SK-N-MC (cell line): ENCODE measurements at regions not wholly inside any gene's neighbourhood (a gene's known extent, or its start where the extent isn't known, plus 50 kb on each side); places are given as distances from the start of the nearest gene placed in this dataset.

Source experiments
- DNase-seq: peaks from one replicate; pipeline ENCODE4 v3.0.0-alpha.2; 2011; ENCODE audit warnings: low read depth, low spot score
- H3K27ac ChIP-seq: fragments of 200-600 bp; sonication (generic); 2 replicates; pipeline ENCODE4 v1.5.1; 2016; ENCODE audit warnings: mixed run types
- H3K36me3 ChIP-seq: fragments of 200-600 bp; sonication (generic); 2 replicates; pipeline ENCODE4 v1.6.1; 2017; ENCODE audit warnings: antibody characterized with exemption, low read length, mixed read lengths; ENCODE audit not compliant: insufficient read depth
- H3K4me3 ChIP-seq: fragments of 200-600 bp; sonication (generic); 2 replicates; pipeline ENCODE4 v1.5.1; 2016
- H3K9ac ChIP-seq: fragments of 200-600 bp; sonication (generic); 2 replicates; pipeline ENCODE4 v1.8.0; 2017; ENCODE audit warnings: mixed run types, mixed read lengths; ENCODE audit not compliant: insufficient read length
- H3K9me3 ChIP-seq: fragments of 200-600 bp; sonication (generic); 2 replicates; pipeline ENCODE4 v1.6.1; 2017; ENCODE audit warnings: low read depth, mild to moderate bottlenecking, antibody characterized with exemption, low read length, moderate library complexity, mixed read lengths
- EZH2 ChIP-seq: fragments of 200-600 bp; sonication (generic); IDR thresholded peaks from one replicate; pipeline ENCODE4 v1.6.1; 2017; ENCODE audit warnings: antibody characterized with exemption
- FOXP2 ChIP-seq: optimal IDR thresholded peaks from 2 replicates; pipeline ENCODE3; 2011; ENCODE audit warnings: mild to moderate bottlenecking, moderate library complexity; ENCODE audit not compliant: insufficient read depth; ENCODE audit errors: extremely low read length, control extremely low read depth
- POLR2AphosphoS5 ChIP-seq: IDR thresholded peaks from 2 replicates; pipeline ENCODE4 v1.6.1; 2012; ENCODE audit warnings: mild to moderate bottlenecking, low read depth, low read length, borderline replicate concordance

GRCh38 chr12:45586486-45586885, 143.0 kb upstream of the ARID2 start:
- no peak for TF ChIP-seq POLR2AphosphoS5
- no peak for TF ChIP-seq EZH2
- no peak for TF ChIP-seq FOXP2
- H3K27ac ChIP-seq: no peak overlapping the region
- H3K36me3 ChIP-seq: no peaks in the 10 kb centered on the region
- no peak for DNase-seq
- H3K4me3 ChIP-seq: no peak overlapping the region
- no peaks in the 10 kb centered on the region for H3K9me3 ChIP-seq
- no peak overlapping the region for H3K9ac ChIP-seq

- Histone ChIP-seq H3K9ac (no peak overlapping the region), H3K9me3 (no peaks in the 10 kb centered on the region), H3K36me3 (no peaks in the 10 kb centered on the region), H3K27ac (no peak overlapping the region), H3K4me3 (no peak overlapping the region)
- TF ChIP-seq EZH2 (no peak), FOXP2 (no peak), POLR2AphosphoS5 (no peak)
- no peak for DNase-seq
Measured at GRCh38 chr12:45587012-45587411, 142.5 kb upstream of the ARID2 start.

GRCh38 chr12:45587877-45588533, 141.5 kb upstream of the ARID2 start:
- no peak for DNase-seq
- H3K36me3 ChIP-seq: no peaks in the 10 kb centered on the region
- TF ChIP-seq POLR2AphosphoS5 (no peak), EZH2 (no peak)
- H3K27ac ChIP-seq: no peak overlapping the region
- no peak overlapping the region for H3K4me3 ChIP-seq
- no peak overlapping the region for H3K9ac ChIP-seq
- H3K9me3 ChIP-seq: no peaks in the 10 kb centered on the region

GRCh38 chr12:45590646-45591045, 138.9 kb upstream of the ARID2 start:
- no peak overlapping the region for H3K9ac ChIP-seq
- DNase-seq: no peak
- no peak overlapping the region for H3K27ac ChIP-seq
- H3K9me3 ChIP-seq: no peaks in the 10 kb centered on the region
- no peak for TF ChIP-seq EZH2
- TF ChIP-seq POLR2AphosphoS5: no peak
- no peak for TF ChIP-seq FOXP2
- H3K4me3 ChIP-seq: no peak overlapping the region
- H3K36me3 ChIP-seq: no peaks in the 10 kb centered on the region

GRCh38 chr12:45591635-45592034, 137.9 kb upstream of the ARID2 start:
- no peak for TF ChIP-seq POLR2AphosphoS5
- no peak for TF ChIP-seq FOXP2
- Histone ChIP-seq H3K9ac (no peak overlapping the region), H3K9me3 (no peaks in the 10 kb centered on the region), H3K36me3 (no peaks in the 10 kb centered on the region), H3K27ac (no peak overlapping the region), H3K4me3 (no peak overlapping the region)
- no peak for DNase-seq

- Histone ChIP-seq H3K36me3 (no peaks in the 10 kb centered on the region), H3K4me3 (no peak overlapping the region), H3K9ac (no peak overlapping the region), H3K27ac (no peak overlapping the region), H3K9me3 (no peaks in the 10 kb centered on the region)
- TF ChIP-seq FOXP2: no peak
- TF ChIP-seq POLR2AphosphoS5: no peak
- TF ChIP-seq EZH2: no peak
- DNase-seq: no peak
Measured at GRCh38 chr12:45596366-45596765, 133.1 kb upstream of the ARID2 start.

GRCh38 chr12:45598336-45598735, 131.2 kb upstream of the ARID2 start:
- Histone ChIP-seq H3K9ac (no peak overlapping the region), H3K4me3 (no peak overlapping the region), H3K9me3 (no peaks in the 10 kb centered on the region), H3K36me3 (no peaks in the 10 kb centered on the region), H3K27ac (no peak overlapping the region)
- DNase-seq: no peak
- no peak for TF ChIP-seq POLR2AphosphoS5
- TF ChIP-seq FOXP2: no peak
- TF ChIP-seq EZH2: no peak

- Histone ChIP-seq H3K27ac (no peak overlapping the region), H3K4me3 (no peak overlapping the region), H3K9ac (no peak overlapping the region), H3K36me3 (no peaks in the 10 kb centered on the region), H3K9me3 (no peaks in the 10 kb centered on the region)
- DNase-seq: no peak
- TF ChIP-seq POLR2AphosphoS5 (no peak), FOXP2 (no peak), EZH2 (no peak)
Measured at GRCh38 chr12:45598761-45599160, 130.7 kb upstream of the ARID2 start.

- no peaks in the 10 kb centered on the region for H3K36me3 ChIP-seq
- no peaks in the 10 kb centered on the region for H3K9me3 ChIP-seq
- no peak overlapping the region for H3K27ac ChIP-seq
- no peak overlapping the region for H3K4me3 ChIP-seq
- no peak for DNase-seq
- H3K9ac ChIP-seq: no peak overlapping the region
- TF ChIP-seq FOXP2: no peak
- no peak for TF ChIP-seq EZH2
- TF ChIP-seq POLR2AphosphoS5: no peak
Measured at GRCh38 chr12:45599196-45599595, 130.3 kb upstream of the ARID2 start.
